Spleen (tissue), 11 donors: ENCODE measurements at regions not wholly inside any gene's neighbourhood (a gene's known extent, or its start where the extent isn't known, plus 50 kb on each side); places are given as distances from the start of the nearest gene placed in this dataset.
"Not testable (repeated sequence)": the region's sequence is repeated elsewhere in the genome, so short reads cannot be mapped to it uniquely, and the experiment has no call there.

Source experiments
- DNase-seq: peaks from one replicate; pipeline ENCODE4 v3.0.0-alpha.2; 2020
- H3K27ac ChIP-seq, 8 donors: fragments of 200-600 bp; sonication (generic) in 7 of 8; 1 replicate in 4 of 8; 2 replicates in 4 of 8; pipeline versions ENCODE4 v1.5.0 to v1.8.0; 2016 to 2021; ENCODE audit warnings: inconsistent platforms in 4 of 8, mild to moderate bottlenecking in 4 of 8, moderate library complexity in 1 of 8
- H3K27me3 ChIP-seq, 7 donors: fragments of 200-600 bp; sonication (generic) in 6 of 7; replicated peaks in 1 of 7; 1 replicate in 4 of 7; 2 replicates in 3 of 7; pipeline versions ENCODE4 v1.5.0 to v1.8.0; 2016 to 2021; ENCODE audit warnings: inconsistent platforms in 3 of 7, mild to moderate bottlenecking in 1 of 7
- H3K36me3 ChIP-seq, 6 donors: fragments of 200-600 bp; sonication (generic) in 5 of 6; 1 replicate in 4 of 6; 2 replicates in 2 of 6; pipeline versions ENCODE4 v1.5.0 to v1.8.0; 2016 to 2021; ENCODE audit warnings: inconsistent platforms in 2 of 6
- H3K4me1 ChIP-seq, 6 donors: fragments of 200-600 bp; sonication (generic) in 5 of 6; 1 replicate in 3 of 6; 2 replicates in 3 of 6; pipeline versions ENCODE4 v1.5.0 to v1.8.0; 2016 to 2021; ENCODE audit warnings: inconsistent platforms in 3 of 6
- H3K4me3 ChIP-seq, 8 donors: fragments of 200-600 bp; sonication (generic) in 7 of 8; 1 replicate in 4 of 8; 2 replicates in 4 of 8; pipeline versions ENCODE4 v1.5.0 to v1.8.0; 2016 to 2021; ENCODE audit warnings: inconsistent platforms in 4 of 8, mild to moderate bottlenecking in 4 of 8, moderate library complexity in 2 of 8
- H3K9me3 ChIP-seq, 8 donors: fragments of 200-600 bp; sonication (generic) in 7 of 8; 1 replicate in 4 of 8; 2 replicates in 4 of 8; pipeline versions ENCODE4 v1.5.0 to v1.8.0; 2016 to 2021; ENCODE audit warnings: inconsistent platforms in 4 of 8
- POLR2A ChIP-seq, 3 donors: fragments of 450-650 bp; IDR thresholded peaks; one replicate each; pipeline ENCODE4 v1.5.1; 2017; ENCODE audit warnings: antibody characterized with exemption in 3 of 3, mild to moderate bottlenecking in 1 of 3
- POLR2AphosphoS5 ChIP-seq, 3 donors: sonication (generic); formaldehyde crosslinking; IDR thresholded peaks; one replicate each; pipeline ENCODE4 v1.5.1; 2017; ENCODE audit warnings: antibody characterized with exemption in 3 of 3
- WGBS, 5 donors: extraction: QIAGEN DNeasy Blood & Tissue Kit in 3 of 5; methylation state at CpG; one replicate each; pipeline versions ENCODE4 v1.1.5 to v1.1.7; 2013 to 2018; 5-methylcytosine and 5-hydroxymethylcytosine counted together
- intact Hi-C: fragments of 100-400 bp; cut with DNase I; formaldehyde crosslinking; loops from one replicate; pipeline ENCODE4 v1.15.0; 2023; ENCODE audit warnings: low total_unique reads
- TF ChIP-seq, protein P1 (sequence below), 11 experiments: fragments of 200-600 bp in 7 of 11; fragments of 450-650 bp in 4 of 11; sonication (generic) in 4 of 11; IDR thresholded peaks in 8 of 11; conservative IDR thresholded peaks in 3 of 11; 1 replicate in 7 of 11; 2 replicates in 4 of 11; pipeline versions ENCODE4 v1.4.0 to v1.8.0; 2016 to 2021; ENCODE audit warnings: antibody characterized with exemption in 11 of 11, inconsistent platforms in 4 of 11, mild to moderate bottlenecking in 1 of 11
- donor health status: healthy with polysubstance abuse.
- donor health status: DM: no; HTN: no; CAD: no; lungs with moderate emphysema.
- donor health status: DM: no; HTN: no; CAD: no.
- donor health status: Bipolar disorder and iron deficiency.
- donor health status: healthy.
- donor health status: DM: no; HTN: no; CAD: no.
- donor health status: DM: yes; HTN: yes; CAD: no.

GRCh38 chr2:84234103-84234502, 225.0 kb downstream of the SUCLG1 start:
- Histone ChIP-seq H3K4me3 (no peak overlapping the region), H3K4me1 (no peaks in the 10 kb centered on the region), H3K9me3 (no peaks in the 10 kb centered on the region), H3K36me3 (no peaks in the 10 kb centered on the region), H3K27ac (no peak overlapping the region), H3K27me3 (no peaks in the 10 kb centered on the region)
- 77 to 81% (median 79%) methylated on average over 6 of the region's 6 CpGs for WGBS, 5 donors
- TF ChIP-seq, protein P1, sequence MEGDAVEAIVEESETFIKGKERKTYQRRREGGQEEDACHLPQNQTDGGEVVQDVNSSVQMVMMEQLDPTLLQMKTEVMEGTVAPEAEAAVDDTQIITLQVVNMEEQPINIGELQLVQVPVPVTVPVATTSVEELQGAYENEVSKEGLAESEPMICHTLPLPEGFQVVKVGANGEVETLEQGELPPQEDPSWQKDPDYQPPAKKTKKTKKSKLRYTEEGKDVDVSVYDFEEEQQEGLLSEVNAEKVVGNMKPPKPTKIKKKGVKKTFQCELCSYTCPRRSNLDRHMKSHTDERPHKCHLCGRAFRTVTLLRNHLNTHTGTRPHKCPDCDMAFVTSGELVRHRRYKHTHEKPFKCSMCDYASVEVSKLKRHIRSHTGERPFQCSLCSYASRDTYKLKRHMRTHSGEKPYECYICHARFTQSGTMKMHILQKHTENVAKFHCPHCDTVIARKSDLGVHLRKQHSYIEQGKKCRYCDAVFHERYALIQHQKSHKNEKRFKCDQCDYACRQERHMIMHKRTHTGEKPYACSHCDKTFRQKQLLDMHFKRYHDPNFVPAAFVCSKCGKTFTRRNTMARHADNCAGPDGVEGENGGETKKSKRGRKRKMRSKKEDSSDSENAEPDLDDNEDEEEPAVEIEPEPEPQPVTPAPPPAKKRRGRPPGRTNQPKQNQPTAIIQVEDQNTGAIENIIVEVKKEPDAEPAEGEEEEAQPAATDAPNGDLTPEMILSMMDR (IDR thresholded peaks at IDR 0.05 in 8 of 11, conservative IDR thresholded peaks at IDR 0.05 in 3 of 11): no peak
- TF ChIP-seq POLR2AphosphoS5 (IDR thresholded peaks at IDR 0.05): no peak
- TF ChIP-seq POLR2A (IDR thresholded peaks at IDR 0.05): no peak
- no peak for DNase-seq
- intact Hi-C loops: no loop called here

- TF ChIP-seq POLR2A (IDR thresholded peaks at IDR 0.05): no peak
- TF ChIP-seq, protein P1 (IDR thresholded peaks at IDR 0.05 in 8 of 11, conservative IDR thresholded peaks at IDR 0.05 in 3 of 11): no peak
- TF ChIP-seq POLR2AphosphoS5 (IDR thresholded peaks at IDR 0.05): no peak
- intact Hi-C loops: no loop called here
Observed at GRCh38 chr2:84231478-84231877, 227.6 kb downstream of the SUCLG1 start.

DNA sequence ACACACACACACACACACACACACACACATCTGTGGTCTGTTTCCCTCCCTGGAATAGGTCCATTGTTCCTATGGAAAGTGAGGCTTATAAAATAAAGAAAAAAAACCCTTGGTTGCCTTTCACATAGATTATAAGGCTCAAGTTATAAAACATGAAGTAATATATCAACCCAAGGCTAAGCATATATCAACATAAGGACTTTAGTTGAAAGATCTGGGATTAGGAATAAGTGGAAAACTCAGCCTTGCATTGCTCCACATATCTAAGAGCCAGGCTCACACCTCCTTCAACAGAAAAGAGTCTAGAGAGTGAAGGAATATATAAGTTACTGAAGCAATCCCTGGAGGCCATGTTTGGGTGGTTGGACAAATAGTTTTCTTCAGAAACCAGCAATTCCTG, 235.0 kb downstream of the SUCLG1 start:
- Histone ChIP-seq H3K4me1 (no peaks in the 10 kb centered on the region), H3K27ac (no peak overlapping the region), H3K36me3 (no peaks in the 10 kb centered on the region), H3K27me3 (no peaks in the 10 kb centered on the region), H3K4me3 (no peak overlapping the region), H3K9me3 (peaks cover 0 to 7% (median 0%) of the 10 kb centered on the region in 8 donors)
- TF ChIP-seq POLR2A (IDR thresholded peaks at IDR 0.05) (no peak), POLR2AphosphoS5 (IDR thresholded peaks at IDR 0.05) (no peak)
- TF ChIP-seq, protein P1 (IDR thresholded peaks at IDR 0.05 in 8 of 11, conservative IDR thresholded peaks at IDR 0.05 in 3 of 11): no peak
- DNase-seq: no peak
- intact Hi-C loops: no loop called here

More at GRCh38 chr2:84231478-84231877, 227.6 kb downstream of the SUCLG1 start:
- Histone ChIP-seq H3K27ac (no peak overlapping the region), H3K4me1 (no peaks in the 10 kb centered on the region), H3K27me3 (no peaks in the 10 kb centered on the region), H3K9me3 (no peaks in the 10 kb centered on the region), H3K36me3 (no peaks in the 10 kb centered on the region), H3K4me3 (no peak overlapping the region)
- 82 to 93% (median 86%) methylated on average over 1 of the region's 1 CpG for WGBS, 5 donors
- no peak for DNase-seq

- H3K4me1 ChIP-seq: no peaks in the 10 kb centered on the region
- intact Hi-C loops: no loop called here
- 68 to 82% (median 71%) methylated on average over 2 of the region's 2 CpGs for whole genome bisulfite sequencing, 5 donors
- H3K36me3 ChIP-seq: no peaks in the 10 kb centered on the region
- H3K27me3 ChIP-seq: no peaks in the 10 kb centered on the region
- no peak overlapping the region for H3K27ac ChIP-seq
- DNase-seq: no peak
- peaks cover 0 to 7% (median 0%) of the 10 kb centered on the region in 8 donors for H3K9me3 ChIP-seq
- TF ChIP-seq, protein P1 (IDR thresholded peaks at IDR 0.05 in 8 of 11, conservative IDR thresholded peaks at IDR 0.05 in 3 of 11): no peak
- TF ChIP-seq POLR2A (IDR thresholded peaks at IDR 0.05): no peak
- no peak for TF ChIP-seq POLR2AphosphoS5 (IDR thresholded peaks at IDR 0.05)
- H3K4me3 ChIP-seq: no peak overlapping the region
Observed at GRCh38 chr2:84223191-84223590, 235.9 kb downstream of the SUCLG1 start.

DNA sequence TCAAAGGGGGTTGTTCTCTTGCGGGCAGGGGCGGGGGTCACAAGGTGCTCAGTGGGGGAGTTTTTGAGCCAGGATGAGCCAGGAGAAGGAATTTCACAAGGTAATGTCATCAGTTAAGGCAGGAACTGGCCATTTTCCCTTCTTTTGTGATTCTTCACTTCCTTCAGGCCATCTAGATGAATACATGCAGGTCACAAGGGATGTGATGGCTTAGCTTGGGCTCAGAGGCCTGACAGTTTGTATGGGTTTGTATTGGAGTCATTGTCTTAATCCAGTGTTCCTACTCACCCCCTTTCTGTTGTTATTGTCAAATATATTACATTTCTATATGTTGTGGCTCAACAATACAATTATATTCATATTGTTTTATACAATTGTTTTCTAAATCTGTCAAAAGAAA, 238.0 kb downstream of the SUCLG1 start:
- H3K27me3 ChIP-seq, intact Hi-C loops, H3K27ac ChIP-seq, H3K36me3 ChIP-seq, H3K9me3 ChIP-seq, H3K4me1 ChIP-seq, DNase-seq, H3K4me3 ChIP-seq: not testable (repeated sequence)
- 88 to 94% (median 90%) methylated on average over 2 of the region's 2 CpGs for WGBS, 5 donors
